IPS-15b (cell line): ENCODE measurements at regions not wholly inside any gene's neighbourhood (a gene's known extent, or its start where the extent isn't known, plus 50 kb on each side); places are given as distances from the start of the nearest gene placed in this dataset.

ENCODE experiments used
- H3K27me3 ChIP-seq: one replicate; pipeline ENCODE4 v1.6.1; 2013; ENCODE audit warnings: low read length; ENCODE audit not compliant: control insufficient read depth, insufficient read depth
- H3K36me3 ChIP-seq: one replicate; pipeline ENCODE4 v1.6.1; 2013; ENCODE audit warnings: low read length; ENCODE audit not compliant: control insufficient read depth, insufficient read depth
- H3K4me1 ChIP-seq: one replicate; pipeline ENCODE4 v1.6.1; 2013; ENCODE audit warnings: mild to moderate bottlenecking, low read length; ENCODE audit not compliant: control insufficient read depth, insufficient read depth
- H3K4me3 ChIP-seq: one replicate; pipeline ENCODE4 v1.5.1; 2013; ENCODE audit warnings: low read depth, low read length
- H3K9ac ChIP-seq: one replicate; pipeline ENCODE4 v1.6.1; 2013; ENCODE audit warnings: low read depth, mild to moderate bottlenecking, low read length
- H3K9me3 ChIP-seq: one replicate; pipeline ENCODE4 v1.6.1; 2013; ENCODE audit warnings: mild to moderate bottlenecking, low read length; ENCODE audit not compliant: control insufficient read depth, insufficient read depth

- Histone ChIP-seq H3K27me3 (no peaks in the 10 kb centered on the region), H3K4me1 (no peaks in the 10 kb centered on the region)
Measured at GRCh38 chr16:54484700-54485099, 198.1 kb upstream of the IRX3 start.

GRCh38 chr16:54482892-54483574 is 196.4 kb upstream of the IRX3 start:
- Histone ChIP-seq H3K9ac (no peak overlapping the region), H3K4me1 (no peaks in the 10 kb centered on the region), H3K27me3 (no peaks in the 10 kb centered on the region), H3K36me3 (no peaks in the 10 kb centered on the region), H3K9me3 (no peaks in the 10 kb centered on the region), H3K4me3 (no peak overlapping the region)

More at GRCh38 chr16:54484700-54485099, 198.1 kb upstream of the IRX3 start:
- H3K4me3 ChIP-seq = no peak overlapping the region
- H3K36me3 ChIP-seq = no peaks in the 10 kb centered on the region
- H3K9ac ChIP-seq = no peak overlapping the region
- no peaks in the 10 kb centered on the region for H3K9me3 ChIP-seq

- Histone ChIP-seq H3K4me1 (no peaks in the 10 kb centered on the region), H3K9me3 (no peaks in the 10 kb centered on the region), H3K4me3 (no peak overlapping the region), H3K27me3 (no peaks in the 10 kb centered on the region), H3K36me3 (no peaks in the 10 kb centered on the region), H3K9ac (no peak overlapping the region)
Measured at GRCh38 chr16:54480429-54480828, 193.8 kb upstream of the IRX3 start.

- Histone ChIP-seq H3K4me3 (no peak overlapping the region), H3K4me1 (no peaks in the 10 kb centered on the region), H3K27me3 (no peaks in the 10 kb centered on the region), H3K9ac (no peak overlapping the region), H3K9me3 (no peaks in the 10 kb centered on the region), H3K36me3 (no peaks in the 10 kb centered on the region)
Measured at GRCh38 chr16:54479546-54479945, 193.0 kb upstream of the IRX3 start.

GRCh38 chr16:54477714-54478113 is 191.1 kb upstream of the IRX3 start:
- Histone ChIP-seq H3K4me1 (no peaks in the 10 kb centered on the region), H3K27me3 (no peaks in the 10 kb centered on the region), H3K36me3 (no peaks in the 10 kb centered on the region), H3K9me3 (no peaks in the 10 kb centered on the region), H3K4me3 (no peak overlapping the region), H3K9ac (no peak overlapping the region)

- no peak overlapping the region for H3K9ac ChIP-seq
Measured at GRCh38 chr16:54475019-54475601, 188.5 kb upstream of the IRX3 start.

GRCh38 chr16:54473226-54473993 is 186.8 kb upstream of the IRX3 start:
- no peaks in the 10 kb centered on the region for H3K36me3 ChIP-seq
- H3K9me3 ChIP-seq = no peaks in the 10 kb centered on the region
- H3K27me3 ChIP-seq = no peaks in the 10 kb centered on the region
- no peak overlapping the region for H3K9ac ChIP-seq
- H3K4me1 ChIP-seq = no peaks in the 10 kb centered on the region
- no peak overlapping the region for H3K4me3 ChIP-seq

More at GRCh38 chr16:54475019-54475601, 188.5 kb upstream of the IRX3 start:
- no peaks in the 10 kb centered on the region for H3K9me3 ChIP-seq
- no peaks in the 10 kb centered on the region for H3K36me3 ChIP-seq
- no peaks in the 10 kb centered on the region for H3K4me1 ChIP-seq
- H3K4me3 ChIP-seq = no peak overlapping the region
- no peaks in the 10 kb centered on the region for H3K27me3 ChIP-seq

GRCh38 chr16:54467398-54467797 is 180.8 kb upstream of the IRX3 start:
- H3K36me3 ChIP-seq = no peaks in the 10 kb centered on the region
- no peak overlapping the region for H3K9ac ChIP-seq
- no peak overlapping the region for H3K4me3 ChIP-seq
- H3K27me3 ChIP-seq = no peaks in the 10 kb centered on the region
- H3K4me1 ChIP-seq = no peaks in the 10 kb centered on the region
- no peaks in the 10 kb centered on the region for H3K9me3 ChIP-seq

- H3K4me3 ChIP-seq = no peak overlapping the region
- H3K9ac ChIP-seq = no peak overlapping the region
- no peaks in the 10 kb centered on the region for H3K9me3 ChIP-seq
- no peaks in the 10 kb centered on the region for H3K36me3 ChIP-seq
- no peaks in the 10 kb centered on the region for H3K4me1 ChIP-seq
- no peaks in the 10 kb centered on the region for H3K27me3 ChIP-seq
Measured at GRCh38 chr16:54466233-54466632, 179.6 kb upstream of the IRX3 start.

GRCh38 chr16:54465063-54465462 is 178.5 kb upstream of the IRX3 start:
- Histone ChIP-seq H3K9me3 (no peaks in the 10 kb centered on the region), H3K36me3 (no peaks in the 10 kb centered on the region), H3K27me3 (no peaks in the 10 kb centered on the region), H3K9ac (no peak overlapping the region), H3K4me1 (peaks cover 3% of the 10 kb centered on the region), H3K4me3 (no peak overlapping the region)

GRCh38 chr16:54462771-54463170 is 176.2 kb upstream of the IRX3 start:
- Histone ChIP-seq H3K9me3 (no peaks in the 10 kb centered on the region), H3K4me1 (peaks cover 9% of the 10 kb centered on the region), H3K4me3 (no peak overlapping the region), H3K9ac (no peak overlapping the region), H3K36me3 (no peaks in the 10 kb centered on the region), H3K27me3 (no peaks in the 10 kb centered on the region)
